K562 (cell line): ENCODE measurements at regions not wholly inside any gene's neighbourhood (a gene's known extent, or its start where the extent isn't known, plus 50 kb on each side); places are given as distances from the start of the nearest gene placed in this dataset.

ENCODE experiments used
- ATAC-seq: fragments of 200-7000 bp; cut with Tn5 transposase; 3 replicates; pipeline ENCODE4 v1.9.1; 2020; ENCODE audit warnings: moderate library complexity
- BruUV-seq: library from RNA; stranded (reverse); fragments of 400-500 nt; replicated peaks from 2 replicates; lab custom pipeline; 2021; lab: Mats Ljungman, UMichigan
- CTCF ChIA-PET: fragments of 300-600 bp; formaldehyde crosslinking; extraction: SDS; loops from one replicate; lab custom pipeline; 2021; ENCODE audit warnings: low intra/inter-chr PET ratio; lab: Yijun Ruan, JAX
- POLR2A ChIA-PET: fragments of 300-600, 350-650 bp; sonication (Branson Sonifier 250); formaldehyde crosslinking; extraction: SDS; loops from one replicate; lab custom pipeline; 2021; ENCODE audit warnings: antibody characterized with exemption, inconsistent platforms; lab: Yijun Ruan, JAX
- DNase-seq, 4 experiments: peaks; one replicate each; pipeline versions ENCODE4 v3.0.0 to v3.0.0-alpha.2; 2011 to 2018; ENCODE audit warnings: low spot score in 3 of 4, mixed read lengths in 3 of 4; ENCODE audit errors: extremely low read depth in 1 of 4
- FAIRE-seq: peaks from 2 replicates; lab custom pipeline; 2011; peaks lifted over from hg19 to GRCh38; lab: Jason Lieb, UNC
- H2AFZ ChIP-seq: 2 replicates; pipeline ENCODE4 v1.6.0; 2011; ENCODE audit warnings: low read depth, low read length, control low read depth, inconsistent platforms
- H3K27ac ChIP-seq: fragments of 200-600 bp; 3 replicates; pipeline ENCODE4 v1.8.0; 2011; ENCODE audit warnings: low read depth, mild to moderate bottlenecking, control low read depth, inconsistent platforms, low read length, moderate library complexity, mixed read lengths; ENCODE audit errors: extremely low read depth
- H3K27me3 ChIP-seq, 2 experiments: fragments of 300-600 bp in 1 of 2; 2 replicates in 1 of 2; 3 replicates in 1 of 2; pipeline versions ENCODE4 v1.6.0 to v1.8.0; 2011; ENCODE audit warnings: inconsistent platforms in 2 of 2, low read length in 2 of 2, mild to moderate bottlenecking in 1 of 2, mixed read lengths in 1 of 2, moderate library complexity in 1 of 2; ENCODE audit not compliant: control insufficient read depth in 2 of 2, insufficient read depth in 2 of 2
- H3K36me3 ChIP-seq: fragments of 300-600 bp; 3 replicates; pipeline ENCODE4 v1.8.0; 2011; ENCODE audit warnings: mild to moderate bottlenecking, low read length, inconsistent platforms; ENCODE audit not compliant: control insufficient read depth, insufficient read depth
- H3K4me1 ChIP-seq, 2 experiments: fragments of 200-600 bp in 1 of 2; replicated peaks in 1 of 2; 2 replicates in 1 of 2; 3 replicates in 1 of 2; pipeline versions ENCODE4 v1.5.1 to v1.8.0; 2011; ENCODE audit warnings: inconsistent platforms in 2 of 2, low read length in 2 of 2, mild to moderate bottlenecking in 1 of 2, mixed read lengths in 1 of 2, moderate library complexity in 1 of 2; ENCODE audit not compliant: control insufficient read depth in 2 of 2, insufficient read depth in 2 of 2
- H3K4me2 ChIP-seq: 2 replicates; pipeline ENCODE4 v1.6.1; 2011; ENCODE audit warnings: low read length, control low read depth, inconsistent platforms, mixed read lengths; ENCODE audit not compliant: insufficient read depth
- H3K4me3 ChIP-seq: fragments of 200-600 bp; sonication (generic), shearing (Covaris generic); 2 replicates; pipeline ENCODE4 v1.5.1; 2016; ENCODE audit warnings: control low read depth, inconsistent platforms
- H3K79me2 ChIP-seq: fragments of 200-600 bp; 3 replicates; pipeline ENCODE4 v1.8.0; 2011; ENCODE audit warnings: low read length, inconsistent platforms; ENCODE audit not compliant: control insufficient read depth, insufficient read depth
- H3K9ac ChIP-seq, 2 experiments: 2 replicates each; pipeline versions ENCODE4 v1.6.0 to v1.6.1; 2011; ENCODE audit warnings: low read depth in 2 of 2, low read length in 2 of 2, control low read depth in 1 of 2, inconsistent platforms in 1 of 2, mild to moderate bottlenecking in 1 of 2, mixed read lengths in 1 of 2; ENCODE audit not compliant: insufficient read depth in 1 of 2
- H3K9me1 ChIP-seq: one replicate; pipeline ENCODE4 v1.6.0; 2011; ENCODE audit warnings: inconsistent platforms, mild to moderate bottlenecking, low read length, moderate library complexity; ENCODE audit not compliant: control insufficient read depth, insufficient read depth
- H3K9me3 ChIP-seq: replicated peaks from 2 replicates; pipeline ENCODE4 v1.5.1; 2011; ENCODE audit warnings: low read depth, low read length, inconsistent platforms; ENCODE audit not compliant: control insufficient read depth, insufficient read depth
- H4K20me1 ChIP-seq: replicated peaks from 2 replicates; pipeline ENCODE4 v1.6.1; 2011; ENCODE audit warnings: low read length, inconsistent platforms, mixed read lengths; ENCODE audit not compliant: control insufficient read depth, insufficient read depth
- CEBPB ChIP-seq: fragments of 450-650 bp; IDR thresholded peaks from 2 replicates; pipeline ENCODE4 v1.6.1; 2016; ENCODE audit warnings: missing genetic modification characterization, missing compliant biosample characterization
- CEBPG ChIP-seq, 3 experiments: fragments of 200-800 bp in 1 of 3; sonication (Bioruptor generic) in 1 of 3; sonication (generic) in 1 of 3; formaldehyde crosslinking in 1 of 3; IDR thresholded peaks in 2 of 3; conservative IDR thresholded peaks in 1 of 3; 2 replicates each; pipeline versions ENCODE4 v1.6.1 to v1.8.0; 2016 to 2022; ENCODE audit warnings: missing compliant biosample characterization in 2 of 3, missing genetic modification characterization in 2 of 3, mild to moderate bottlenecking in 1 of 3, missing genetic modification reagents in 1 of 3
- FOS ChIP-seq: IDR thresholded peaks from 3 replicates; pipeline ENCODE4 v1.6.1; 2011; ENCODE audit not compliant: insufficient read length; ENCODE audit errors: extremely low read depth
- NFE2 ChIP-seq: IDR thresholded peaks from 2 replicates; pipeline ENCODE4 v1.6.1; 2014; ENCODE audit warnings: antibody characterized with exemption, low read depth
- PYGO2 ChIP-seq: fragments of 450-650 bp; IDR thresholded peaks from 2 replicates; pipeline ENCODE4 v1.6.1; 2016; ENCODE audit warnings: mild to moderate bottlenecking, missing genetic modification characterization, moderate library complexity, missing compliant biosample characterization
- RAD21 ChIP-seq, 2 experiments: fragments of 250-450 bp in 1 of 2; fragments of 450-650 bp in 1 of 2; sonication (Bioruptor Pico) in 1 of 2; formaldehyde crosslinking in 1 of 2; IDR thresholded peaks in 1 of 2; conservative IDR thresholded peaks in 1 of 2; 2 replicates each; pipeline versions ENCODE4 v1.4.0 to v1.8.0; 2020 to 2022; ENCODE audit warnings: mild to moderate bottlenecking in 2 of 2, moderate library complexity in 1 of 2
- RBM15 ChIP-seq: fragments of 200-400 bp; formaldehyde crosslinking; IDR thresholded peaks from 2 replicates; pipeline ENCODE4 v1.6.1; 2018; ENCODE audit warnings: mild to moderate bottlenecking, low read length, moderate library complexity; ENCODE audit not compliant: insufficient read depth
- WGBS: fragments of 100-300 bp; shearing (Covaris generic); methylation state at CpG from one replicate; pipeline ENCODE4 v1.1.6; 2016; ENCODE audit warnings: low coverage, mixed read lengths; ENCODE audit not compliant: insufficient coverage; ENCODE audit errors: missing lambda C conversion rate; 5-methylcytosine and 5-hydroxymethylcytosine counted together
- in situ Hi-C: fragments of 300-500 bp; cut with MboI; formaldehyde crosslinking; loops from 4 replicates; pipeline ENCODE4 v1.15.0; 2018; ENCODE audit warnings: inconsistent platforms, mixed read lengths
- intact Hi-C: fragments of 100-400 bp; cut with micrococcal nuclease; formaldehyde crosslinking; loops from 2 replicates; pipeline ENCODE4 v1.14.2; 2022
- TF ChIP-seq, protein P1 (sequence below): sonication (generic); formaldehyde crosslinking; IDR thresholded peaks from 2 replicates; pipeline ENCODE4 v1.8.0; 2023; ENCODE audit warnings: mild to moderate bottlenecking, missing genetic modification reagents

DNA sequence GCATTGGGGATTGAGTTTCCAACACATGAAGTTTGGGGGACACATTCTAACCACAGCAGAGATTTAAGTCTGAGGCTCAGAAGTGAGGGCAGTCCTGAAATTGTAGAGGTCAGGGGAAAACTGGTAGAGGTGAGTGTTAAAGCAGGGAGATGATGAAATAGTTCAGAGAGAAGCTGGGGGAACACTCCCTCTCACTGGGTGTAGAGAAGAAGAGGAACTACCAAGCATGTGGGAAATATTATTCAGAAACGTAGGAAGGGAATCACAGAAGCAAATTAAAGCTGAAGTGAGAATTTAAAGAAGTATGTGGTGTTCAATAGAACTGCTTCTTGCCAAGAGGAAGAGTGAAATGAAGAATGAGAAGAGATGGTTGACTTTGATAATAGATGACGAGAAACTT, 121.5 kb upstream of the FAM3C start:
- no peaks in the 10 kb centered on the region for H3K27me3 ChIP-seq
- intact Hi-C loops (no loop called here), in situ Hi-C loops (no loop called here)
- H3K9ac ChIP-seq, result no peak overlapping the region
- no peak overlapping the region for H3K27ac ChIP-seq
- POLR2A ChIA-PET, result no interaction called here
- BruUV-seq, result no TSS peak
- no peak overlapping the region for H2AFZ ChIP-seq
- FAIRE-seq (no peak), DNase-seq (no peak), ATAC-seq (no peak)
- 0 out of 4 replicates have a peak, but pooled peaks of 1 of the 2 experiments have one; percentile 9 for TF ChIP-seq RAD21 (CRISPR knock-in tag; conservative IDR thresholded peaks at IDR 0.05 in 1 of 2, IDR thresholded peaks at IDR 0.05 in 1 of 2)
- TF ChIP-seq CEBPG (CRISPR knock-in tag; IDR thresholded peaks at IDR 0.05), result no peak
- TF ChIP-seq CEBPG (tag; conservative IDR thresholded peaks at IDR 0.05 in 1 of 2, IDR thresholded peaks at IDR 0.05 in 1 of 2), result peak; percentile 33 to 56; a peak in 3 of 4 replicates
- no peak for TF ChIP-seq PYGO2
- no peak for TF ChIP-seq RBM15
- TF ChIP-seq FOS, result no peak
- 0 out of 2 replicates have a peak, but pooled peaks have one; percentile 20 for TF ChIP-seq CEBPB
- TF ChIP-seq, protein P1, sequence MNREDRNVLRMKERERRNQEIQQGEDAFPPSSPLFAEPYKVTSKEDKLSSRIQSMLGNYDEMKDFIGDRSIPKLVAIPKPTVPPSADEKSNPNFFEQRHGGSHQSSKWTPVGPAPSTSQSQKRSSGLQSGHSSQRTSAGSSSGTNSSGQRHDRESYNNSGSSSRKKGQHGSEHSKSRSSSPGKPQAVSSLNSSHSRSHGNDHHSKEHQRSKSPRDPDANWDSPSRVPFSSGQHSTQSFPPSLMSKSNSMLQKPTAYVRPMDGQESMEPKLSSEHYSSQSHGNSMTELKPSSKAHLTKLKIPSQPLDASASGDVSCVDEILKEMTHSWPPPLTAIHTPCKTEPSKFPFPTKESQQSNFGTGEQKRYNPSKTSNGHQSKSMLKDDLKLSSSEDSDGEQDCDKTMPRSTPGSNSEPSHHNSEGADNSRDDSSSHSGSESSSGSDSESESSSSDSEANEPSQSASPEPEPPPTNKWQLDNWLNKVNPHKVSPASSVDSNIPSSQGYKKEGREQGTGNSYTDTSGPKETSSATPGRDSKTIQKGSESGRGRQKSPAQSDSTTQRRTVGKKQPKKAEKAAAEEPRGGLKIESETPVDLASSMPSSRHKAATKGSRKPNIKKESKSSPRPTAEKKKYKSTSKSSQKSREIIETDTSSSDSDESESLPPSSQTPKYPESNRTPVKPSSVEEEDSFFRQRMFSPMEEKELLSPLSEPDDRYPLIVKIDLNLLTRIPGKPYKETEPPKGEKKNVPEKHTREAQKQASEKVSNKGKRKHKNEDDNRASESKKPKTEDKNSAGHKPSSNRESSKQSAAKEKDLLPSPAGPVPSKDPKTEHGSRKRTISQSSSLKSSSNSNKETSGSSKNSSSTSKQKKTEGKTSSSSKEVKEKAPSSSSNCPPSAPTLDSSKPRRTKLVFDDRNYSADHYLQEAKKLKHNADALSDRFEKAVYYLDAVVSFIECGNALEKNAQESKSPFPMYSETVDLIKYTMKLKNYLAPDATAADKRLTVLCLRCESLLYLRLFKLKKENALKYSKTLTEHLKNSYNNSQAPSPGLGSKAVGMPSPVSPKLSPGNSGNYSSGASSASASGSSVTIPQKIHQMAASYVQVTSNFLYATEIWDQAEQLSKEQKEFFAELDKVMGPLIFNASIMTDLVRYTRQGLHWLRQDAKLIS (CRISPR knock-in tag), result no peak
- no peak for TF ChIP-seq NFE2
- no peaks in the 10 kb centered on the region for H3K79me2 ChIP-seq
- no peak overlapping the region for H3K4me2 ChIP-seq
- H4K20me1 ChIP-seq, result no peaks in the 10 kb centered on the region
- H3K9me1 ChIP-seq, result no peaks in the 10 kb centered on the region
- H3K4me1 ChIP-seq, result no peaks in the 10 kb centered on the region; a peak in 1 of 5 replicates
- H3K36me3 ChIP-seq, result no peaks in the 10 kb centered on the region
- no peaks in the 10 kb centered on the region for H3K9me3 ChIP-seq
- 0% methylated on average over 2 of the region's 2 CpGs for WGBS
- no peak overlapping the region for H3K4me3 ChIP-seq
- CTCF ChIA-PET, result no interaction called here
